Gastroesophageal sphincter (tissue), 4 donors: ENCODE measurements at regions not wholly inside any gene's neighbourhood (a gene's known extent, or its start where the extent isn't known, plus 50 kb on each side); places are given as distances from the start of the nearest gene placed in this dataset.

Experiments used
- ATAC-seq: fragments of 150-250 bp; one replicate; pipeline ENCODE4 v1.9.1; 2016; ENCODE audit warnings: mild to moderate bottlenecking, moderate library complexity
- H3K27ac ChIP-seq, 4 donors: fragments of 200-600 bp; sonication (generic) in 3 of 4; 1 replicate in 3 of 4; 2 replicates in 1 of 4; pipeline ENCODE4 v1.5.1; 2016 to 2019
- H3K27me3 ChIP-seq: fragments of 200-600 bp; sonication (generic); one replicate; pipeline ENCODE4 v1.5.1; 2019
- H3K36me3 ChIP-seq, 2 donors: fragments of 200-600 bp; sonication (generic); one replicate each; pipeline ENCODE4 v1.5.1; 2019; ENCODE audit warnings: control low read depth in 1 of 2
- H3K4me1 ChIP-seq, 3 donors: fragments of 200-600 bp; sonication (generic); 1 replicate in 2 of 3; 2 replicates in 1 of 3; pipeline ENCODE4 v1.5.1; 2016 to 2019; ENCODE audit warnings: control low read depth in 2 of 3
- H3K4me3 ChIP-seq, 2 donors: fragments of 200-600 bp; sonication (generic); one replicate each; pipeline ENCODE4 v1.5.1; 2019; ENCODE audit warnings: mild to moderate bottlenecking in 1 of 2, moderate library complexity in 1 of 2
- H3K9me3 ChIP-seq, 3 donors: fragments of 200-600 bp; sonication (generic); one replicate each; pipeline ENCODE4 v1.5.1; 2017 to 2019; ENCODE audit warnings: control low read depth in 2 of 3
- EP300 ChIP-seq: sonication (generic); formaldehyde crosslinking; IDR thresholded peaks from one replicate; pipeline ENCODE4 v1.6.1; 2017; ENCODE audit warnings: antibody characterized with exemption, mild to moderate bottlenecking
- POLR2A ChIP-seq, 2 donors: fragments of 450-650 bp; IDR thresholded peaks; one replicate each; pipeline ENCODE4 v1.6.1; 2017; ENCODE audit warnings: antibody characterized with exemption in 2 of 2, mild to moderate bottlenecking in 2 of 2, moderate library complexity in 1 of 2
- POLR2AphosphoS5 ChIP-seq: sonication (generic); formaldehyde crosslinking; IDR thresholded peaks from one replicate; pipeline ENCODE4 v1.6.1; 2017; ENCODE audit warnings: antibody characterized with exemption
- WGBS, 2 donors: methylation state at CpG; one replicate each; pipeline ENCODE4 v1.1.5; 2018; ENCODE audit warnings: low coverage in 1 of 2; 5-methylcytosine and 5-hydroxymethylcytosine counted together
- TF ChIP-seq, protein P1 (sequence below), 4 experiments: fragments of 200-600 bp in 2 of 4; fragments of 450-650 bp in 2 of 4; sonication (generic) in 1 of 4; IDR thresholded peaks; one replicate each; pipeline ENCODE4 v1.5.1; 2017 to 2019; ENCODE audit warnings: antibody characterized with exemption in 4 of 4, mild to moderate bottlenecking in 2 of 4, moderate library complexity in 2 of 4

DNA sequence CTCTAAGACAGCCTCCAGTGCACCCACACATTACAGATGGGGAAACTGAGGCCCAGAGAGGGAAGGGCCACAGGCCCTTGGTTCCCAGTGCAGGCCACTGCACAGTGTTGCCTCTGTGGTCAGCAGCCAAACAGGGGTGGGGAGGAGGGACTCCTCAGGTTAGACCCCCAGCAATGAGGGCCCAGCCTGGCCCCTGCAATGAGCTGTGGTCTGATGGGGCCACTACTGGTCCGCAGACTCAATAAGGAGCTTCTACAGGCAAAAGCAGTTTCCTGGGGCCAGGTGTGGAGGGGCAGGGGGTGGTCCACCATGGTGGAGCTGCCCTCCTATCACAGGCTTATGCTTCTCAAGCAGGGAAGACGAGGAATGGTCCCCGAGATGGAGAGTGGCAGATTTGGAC lies 87.6 kb downstream of the HS1BP3 start:
- Histone ChIP-seq H3K27me3 (no peaks in the 10 kb centered on the region), H3K4me1 (peaks cover 0 to 27% (median 2%) of the 10 kb centered on the region in 3 donors), H3K4me3 (no peak overlapping the region), H3K27ac (no peak overlapping the region), H3K9me3 (no peaks in the 10 kb centered on the region), H3K36me3 (no peaks in the 10 kb centered on the region)
- WGBS, 2 donors, result 92 to 100% methylated on average over 2 of the region's 3 CpGs
- TF ChIP-seq, protein P1, sequence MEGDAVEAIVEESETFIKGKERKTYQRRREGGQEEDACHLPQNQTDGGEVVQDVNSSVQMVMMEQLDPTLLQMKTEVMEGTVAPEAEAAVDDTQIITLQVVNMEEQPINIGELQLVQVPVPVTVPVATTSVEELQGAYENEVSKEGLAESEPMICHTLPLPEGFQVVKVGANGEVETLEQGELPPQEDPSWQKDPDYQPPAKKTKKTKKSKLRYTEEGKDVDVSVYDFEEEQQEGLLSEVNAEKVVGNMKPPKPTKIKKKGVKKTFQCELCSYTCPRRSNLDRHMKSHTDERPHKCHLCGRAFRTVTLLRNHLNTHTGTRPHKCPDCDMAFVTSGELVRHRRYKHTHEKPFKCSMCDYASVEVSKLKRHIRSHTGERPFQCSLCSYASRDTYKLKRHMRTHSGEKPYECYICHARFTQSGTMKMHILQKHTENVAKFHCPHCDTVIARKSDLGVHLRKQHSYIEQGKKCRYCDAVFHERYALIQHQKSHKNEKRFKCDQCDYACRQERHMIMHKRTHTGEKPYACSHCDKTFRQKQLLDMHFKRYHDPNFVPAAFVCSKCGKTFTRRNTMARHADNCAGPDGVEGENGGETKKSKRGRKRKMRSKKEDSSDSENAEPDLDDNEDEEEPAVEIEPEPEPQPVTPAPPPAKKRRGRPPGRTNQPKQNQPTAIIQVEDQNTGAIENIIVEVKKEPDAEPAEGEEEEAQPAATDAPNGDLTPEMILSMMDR (IDR thresholded peaks at IDR 0.05), result no peak
- TF ChIP-seq POLR2A (IDR thresholded peaks at IDR 0.05), result no peak
- TF ChIP-seq EP300, result no peak
- no peak for TF ChIP-seq POLR2AphosphoS5
- ATAC-seq, result no peak

DNA sequence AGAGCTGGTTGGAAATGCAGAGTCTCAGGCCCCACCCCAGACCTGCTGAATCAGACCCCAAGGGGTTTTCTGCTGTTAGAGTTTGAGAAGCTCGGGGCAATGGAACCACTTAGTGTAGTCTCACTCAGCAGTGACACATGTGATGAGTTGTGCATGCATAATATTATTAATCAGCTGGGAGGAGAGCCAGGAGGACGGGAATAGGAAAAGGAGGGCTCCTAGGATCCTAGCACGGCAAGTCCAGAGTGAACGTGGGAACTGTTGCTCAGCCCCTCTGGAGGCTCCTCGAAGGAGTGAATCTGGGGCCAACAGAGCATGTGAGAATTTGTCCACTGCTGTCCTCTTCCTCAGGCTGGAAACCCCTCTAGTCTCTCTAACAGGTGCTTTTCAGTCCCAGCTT lies 87.1 kb downstream of the HS1BP3 start:
- 49 to 80% methylated on average over 1 to 3 of the region's 5 CpGs for WGBS, 2 donors
- H3K9me3 ChIP-seq, result no peaks in the 10 kb centered on the region
- no peak for ATAC-seq

DNA sequence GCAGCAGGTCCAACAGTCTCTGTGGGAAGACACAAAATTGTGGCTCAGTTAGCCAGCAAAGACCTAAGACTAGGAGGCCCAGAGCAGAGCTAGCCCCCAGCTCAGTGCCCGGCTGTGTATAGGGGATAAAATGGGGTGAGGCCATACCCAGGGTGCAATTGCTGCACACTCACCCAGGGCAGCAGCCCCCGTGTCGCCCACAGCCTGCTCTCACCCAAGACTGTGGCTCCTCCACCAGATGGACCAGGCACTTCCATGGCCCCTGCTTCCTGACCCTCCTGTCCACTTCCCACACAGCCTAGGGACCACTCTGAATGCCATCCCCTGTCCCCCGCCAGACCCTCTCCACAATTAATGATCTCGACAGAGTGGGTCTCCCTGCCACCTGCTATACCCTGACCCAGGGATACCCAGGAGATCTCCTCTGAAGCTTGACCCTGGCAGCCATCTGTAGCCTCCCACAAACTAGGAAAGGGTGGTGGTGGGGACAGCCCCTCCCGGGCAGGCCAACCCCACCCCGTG lies 85.7 kb downstream of the HS1BP3 start:
- ATAC-seq, result no peak
- peaks cover 0 to 43% (median 6%) of the 10 kb centered on the region in 3 donors for H3K4me1 ChIP-seq
- no peak for TF ChIP-seq EP300
- no peak for TF ChIP-seq POLR2AphosphoS5
- TF ChIP-seq, protein P1 (IDR thresholded peaks at IDR 0.05), result no peak
- no peak for TF ChIP-seq POLR2A (IDR thresholded peaks at IDR 0.05)
- H3K4me3 ChIP-seq, result no peak overlapping the region
- peak overlapping the region in 1 of 4 donors; percentile 49 for H3K27ac ChIP-seq
- WGBS, 2 donors, result 100% methylated on average over 2 of the region's 7 CpGs; no CpG with 5 or more reads in 1 of the 2 donors
- H3K27me3 ChIP-seq, result no peaks in the 10 kb centered on the region
- no peaks in the 10 kb centered on the region for H3K36me3 ChIP-seq
- H3K9me3 ChIP-seq, result no peaks in the 10 kb centered on the region

More for the DNA sequence above, 87.1 kb downstream of the HS1BP3 start:
- Histone ChIP-seq H3K4me3 (no peak overlapping the region), H3K27ac (no peak overlapping the region), H3K27me3 (no peaks in the 10 kb centered on the region), H3K36me3 (no peaks in the 10 kb centered on the region), H3K4me1 (peaks cover 0 to 33% (median 2%) of the 10 kb centered on the region in 3 donors)
- TF ChIP-seq, protein P1 (IDR thresholded peaks at IDR 0.05), result no peak
- TF ChIP-seq POLR2A (IDR thresholded peaks at IDR 0.05) (no peak), POLR2AphosphoS5 (no peak), EP300 (no peak)

DNA sequence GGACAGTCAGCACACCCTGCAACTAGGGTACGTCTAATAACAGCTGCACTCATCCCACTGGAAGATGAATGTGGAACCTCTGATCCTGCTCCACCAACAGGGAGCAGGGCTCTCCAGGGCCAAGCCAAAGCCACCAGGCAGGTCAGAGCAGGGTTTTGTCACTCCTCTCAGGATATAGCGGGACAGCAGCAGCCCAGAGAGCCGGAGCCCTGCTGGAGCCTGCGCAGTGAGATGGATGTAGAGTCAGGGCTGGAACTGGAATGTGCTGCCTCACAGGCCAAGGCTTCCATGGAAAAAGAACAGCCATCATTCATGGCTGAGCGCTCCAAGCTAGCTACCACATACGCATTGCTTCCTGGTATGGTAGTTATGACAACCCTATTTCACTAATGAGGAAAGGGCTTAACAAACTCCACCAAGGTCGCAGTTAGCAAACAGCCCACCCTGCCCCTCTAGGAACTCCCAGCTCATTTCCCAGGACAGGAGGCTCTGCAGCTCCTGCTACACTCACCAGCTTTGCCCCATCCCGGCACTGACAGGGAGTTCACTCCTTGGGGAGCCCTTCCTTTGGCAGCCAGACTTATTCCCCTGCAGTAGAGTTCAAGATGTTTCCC lies 85.2 kb downstream of the HS1BP3 start:
- H3K4me3 ChIP-seq, result no peak overlapping the region
- WGBS, 2 donors, result 40 to 60% methylated on average over 1 to 2 of the region's 8 CpGs
- peak overlapping the region in 2 of 4 donors; percentile 49 to 62 for H3K27ac ChIP-seq
- H3K4me1 ChIP-seq, result peaks cover 0 to 46% (median 9%) of the 10 kb centered on the region in 3 donors
- H3K9me3 ChIP-seq, result no peaks in the 10 kb centered on the region
- peak; percentile 52 for ATAC-seq
- no peaks in the 10 kb centered on the region for H3K27me3 ChIP-seq
- no peaks in the 10 kb centered on the region for H3K36me3 ChIP-seq
- TF ChIP-seq, protein P1 (IDR thresholded peaks at IDR 0.05), result no peak
- TF ChIP-seq EP300 (no peak), POLR2AphosphoS5 (peak; percentile 17)

DNA sequence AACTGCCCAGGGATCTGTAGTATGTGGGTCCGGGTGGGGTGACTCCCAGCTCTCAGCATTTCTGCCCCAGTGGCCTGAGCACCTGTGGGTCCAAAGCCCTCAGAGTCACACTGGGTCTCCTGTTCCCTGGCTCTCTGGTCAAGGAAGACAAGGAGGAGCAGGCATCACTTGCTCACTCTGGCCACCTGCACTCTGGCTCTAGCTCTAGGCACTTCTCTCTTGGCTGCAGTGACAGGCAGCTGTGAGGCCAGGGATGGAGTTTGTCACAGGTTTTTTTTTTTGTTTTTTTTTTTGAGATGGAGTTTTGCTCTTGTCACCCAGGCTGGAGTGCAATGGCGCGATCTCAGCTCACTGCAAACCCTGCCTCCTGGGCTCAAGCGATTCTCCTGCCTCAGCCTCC lies 84.6 kb downstream of the HS1BP3 start:
- Histone ChIP-seq H3K27ac (peak overlapping the region in 2 of 4 donors; percentile 49 to 62), H3K4me3 (no peak overlapping the region), H3K9me3 (no peaks in the 10 kb centered on the region), H3K27me3 (no peaks in the 10 kb centered on the region), H3K4me1 (peaks cover 0 to 52% (median 10%) of the 10 kb centered on the region in 3 donors), H3K36me3 (no peaks in the 10 kb centered on the region)
- 95 to 100% methylated on average over 1 to 3 of the region's 4 CpGs for WGBS, 2 donors
- no peak for TF ChIP-seq POLR2A (IDR thresholded peaks at IDR 0.05)
- TF ChIP-seq, protein P1 (IDR thresholded peaks at IDR 0.05), result no peak
- no peak for TF ChIP-seq POLR2AphosphoS5
- TF ChIP-seq EP300, result no peak
- ATAC-seq, result no peak
